ENCODE measurements at regions not wholly inside any gene's neighbourhood (a gene's known extent, or its start where the extent isn't known, plus 50 kb on each side); places are given as distances from the start of the nearest gene placed in this dataset.

GRCh38 chr17:73718912-73719311, 74.7 kb upstream of the SDK2 start (continued):
- 0 out of 2 replicates have a peak, but pooled peaks have one; percentile 32 for TF ChIP-seq TBX2 (CRISPR knock-in tag; IDR thresholded peaks at IDR 0.05; ENCODE audit: borderline replicate concordance)
- TF ChIP-seq PRMT3 (CRISPR knock-in tag; IDR thresholded peaks at IDR 0.05; ENCODE audit: borderline replicate concordance, low read depth): no peak
- no peak for TF ChIP-seq ZZZ3 (CRISPR knock-in tag; IDR thresholded peaks at IDR 0.05; ENCODE audit: borderline replicate concordance)
- no peak for TF ChIP-seq REL (CRISPR knock-in tag; conservative IDR thresholded peaks at IDR 0.05)
- no peak for TF ChIP-seq ZBTB34 (CRISPR knock-in tag; IDR thresholded peaks at IDR 0.05)
- TF ChIP-seq HHEX (CRISPR knock-in tag; IDR thresholded peaks at IDR 0.05): 0 out of 2 replicates have a peak, but pooled peaks have one; percentile 27
- no peak for TF ChIP-seq HOXA3 (CRISPR knock-in tag; IDR thresholded peaks at IDR 0.05)
- TF ChIP-seq ETV6 (CRISPR knock-in tag; conservative IDR thresholded peaks at IDR 0.05): no peak
- TF ChIP-seq HIC2 (CRISPR knock-in tag; IDR thresholded peaks at IDR 0.05; ENCODE audit: low read depth): no peak
- no peak for TF ChIP-seq POGK (CRISPR knock-in tag; conservative IDR thresholded peaks at IDR 0.05)
- no peak for TF ChIP-seq ZGPAT (CRISPR knock-in tag; IDR thresholded peaks at IDR 0.05)
- no peak for TF ChIP-seq IKZF4 (CRISPR knock-in tag; IDR thresholded peaks at IDR 0.05; ENCODE audit: borderline replicate concordance, low read depth, not compliant biosample characterization)
- no peak for TF ChIP-seq ZBTB10 (CRISPR knock-in tag; IDR thresholded peaks at IDR 0.05; ENCODE audit: borderline replicate concordance)
- no peak for TF ChIP-seq ZNF607 (CRISPR knock-in tag; IDR thresholded peaks at IDR 0.05; ENCODE audit: borderline replicate concordance)
- TF ChIP-seq ZNF574 (CRISPR knock-in tag; IDR thresholded peaks at IDR 0.05): 0 out of 2 replicates have a peak, but pooled peaks have one; percentile 10
- no peak for TF ChIP-seq TOE1 (CRISPR knock-in tag; IDR thresholded peaks at IDR 0.05)
- no peak for TF ChIP-seq HMG20A (CRISPR knock-in tag; IDR thresholded peaks at IDR 0.05; ENCODE audit: borderline replicate concordance)
- TF ChIP-seq ZNF451 (CRISPR knock-in tag; IDR thresholded peaks at IDR 0.05): no peak

All from HepG2 (cell line).